Duodenal mucosa (tissue), 2 donors: ENCODE measurements at regions not wholly inside any gene's neighbourhood (a gene's known extent, or its start where the extent isn't known, plus 50 kb on each side); places are given as distances from the start of the nearest gene placed in this dataset.
"Not testable (repeated sequence)": the region's sequence is repeated elsewhere in the genome, so short reads cannot be mapped to it uniquely, and the experiment has no call there.

ENCODE experiments used
- H3K27ac ChIP-seq: one replicate; pipeline ENCODE4 v1.7.0; 2013; ENCODE audit warnings: low read depth, low read length
- H3K27me3 ChIP-seq, 2 donors: one replicate each; pipeline ENCODE4 v1.7.0; 2013; ENCODE audit warnings: low read length in 2 of 2, control low read depth in 1 of 2; ENCODE audit not compliant: insufficient read depth in 2 of 2, control insufficient read depth in 1 of 2
- H3K36me3 ChIP-seq, 2 donors: one replicate each; pipeline ENCODE4 v1.7.0; 2013; ENCODE audit warnings: low read length in 2 of 2, control low read depth in 1 of 2; ENCODE audit not compliant: insufficient read depth in 2 of 2, control insufficient read depth in 1 of 2
- H3K4me1 ChIP-seq, 2 donors: one replicate each; pipeline ENCODE4 v1.7.0; 2013; ENCODE audit warnings: low read length in 2 of 2, control low read depth in 1 of 2; ENCODE audit not compliant: insufficient read depth in 2 of 2, control insufficient read depth in 1 of 2
- H3K4me3 ChIP-seq, 2 donors: one replicate each; pipeline ENCODE4 v1.7.0; 2013; ENCODE audit warnings: low read length in 2 of 2, low read depth in 1 of 2
- H3K9ac ChIP-seq, 2 donors: one replicate each; pipeline ENCODE4 v1.7.0; 2013; ENCODE audit warnings: low read length in 2 of 2, low read depth in 1 of 2
- H3K9me3 ChIP-seq, 2 donors: one replicate each; pipeline ENCODE4 v1.7.0; 2013; ENCODE audit warnings: low read length in 2 of 2, control low read depth in 1 of 2; ENCODE audit not compliant: control insufficient read depth in 1 of 2

DNA sequence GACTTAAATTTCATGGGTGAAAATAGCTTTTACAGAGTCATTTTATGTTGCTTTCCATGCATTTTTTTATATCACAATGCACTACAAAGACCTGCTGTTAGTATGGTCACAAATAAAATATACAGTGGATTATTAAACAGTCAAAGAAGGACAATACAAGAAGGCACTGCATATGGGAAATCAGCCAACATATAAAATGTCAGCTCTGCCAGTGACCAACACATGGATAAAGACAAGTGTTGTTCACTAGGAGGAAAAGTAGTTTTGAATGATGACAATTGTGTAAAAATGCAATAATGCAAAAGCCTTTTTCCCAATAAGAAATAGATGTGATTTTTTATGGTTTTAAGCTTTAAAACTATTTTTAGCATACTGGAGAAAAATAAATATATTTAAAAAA lies 425.3 kb upstream of the CBLB start:
- Histone ChIP-seq H3K27ac (no peak overlapping the region), H3K27me3 (no peaks in the 10 kb centered on the region), H3K36me3 (no peaks in the 10 kb centered on the region), H3K4me1 (no peaks in the 10 kb centered on the region), H3K9ac (no peak overlapping the region), H3K9me3 (no peaks in the 10 kb centered on the region), H3K4me3 (no peak overlapping the region)

DNA sequence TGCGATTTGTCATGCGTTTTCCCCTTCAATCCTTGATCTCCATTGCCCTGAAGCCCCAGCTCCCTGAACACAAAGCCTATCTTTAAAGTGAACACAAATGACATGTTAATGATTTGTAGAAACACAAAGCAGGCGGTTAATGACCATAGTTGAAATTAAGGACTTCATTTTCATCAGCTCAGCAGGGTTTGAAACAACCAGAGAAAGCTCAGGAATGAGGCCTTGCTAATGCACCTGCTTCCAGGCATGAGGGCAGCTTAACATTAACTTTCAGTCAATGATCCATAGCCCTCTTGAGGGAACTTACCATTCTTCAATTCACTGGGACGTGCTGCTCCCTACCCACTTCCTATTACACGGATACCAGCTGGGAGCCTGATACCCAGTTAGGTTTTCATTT lies 427.2 kb upstream of the CBLB start:
- H3K27me3 ChIP-seq = no peaks in the 10 kb centered on the region
- H3K9me3 ChIP-seq = no peaks in the 10 kb centered on the region
- H3K9ac ChIP-seq = no peak overlapping the region
- H3K36me3 ChIP-seq = no peaks in the 10 kb centered on the region
- no peak overlapping the region for H3K4me3 ChIP-seq
- no peak overlapping the region for H3K27ac ChIP-seq
- H3K4me1 ChIP-seq = no peaks in the 10 kb centered on the region

DNA sequence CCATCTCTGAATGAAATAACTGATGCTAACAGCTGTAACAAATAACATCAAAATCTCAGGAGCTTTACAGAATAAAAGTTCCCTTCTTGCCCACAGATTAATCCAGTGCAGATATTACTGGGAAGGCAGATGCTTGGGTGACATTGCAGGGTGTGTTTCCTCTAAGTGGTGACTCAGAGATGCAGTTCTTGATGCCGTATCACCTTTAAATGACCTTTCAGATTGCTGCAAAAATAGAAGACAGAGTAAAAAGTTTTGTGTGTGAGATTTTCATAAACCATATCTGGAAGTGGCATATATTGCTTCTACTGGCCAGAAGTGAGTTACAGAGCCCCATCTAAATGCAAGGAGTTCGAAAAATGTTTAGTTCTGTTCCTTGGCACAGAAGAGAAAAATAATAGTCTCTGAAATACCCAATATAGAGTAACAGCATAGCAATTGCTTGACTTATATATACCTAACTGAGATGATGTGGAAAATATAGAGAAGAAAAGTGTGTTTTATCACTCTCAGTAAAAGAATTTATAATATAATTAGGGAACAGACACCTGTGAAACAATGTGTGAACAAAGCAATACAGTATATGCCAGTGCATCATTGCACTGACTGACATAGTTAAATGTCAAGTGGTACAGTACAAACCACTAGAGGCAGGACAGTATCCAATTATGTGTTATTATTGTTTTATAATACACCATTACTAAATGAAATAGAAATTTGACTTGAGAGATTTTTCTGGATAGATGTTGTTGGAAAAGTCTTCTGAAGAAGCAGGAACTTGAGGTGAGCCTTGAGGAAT lies 430.7 kb upstream of the CBLB start:
- Histone ChIP-seq H3K27ac (no peak overlapping the region), H3K4me1 (no peaks in the 10 kb centered on the region), H3K4me3 (no peak overlapping the region), H3K9ac (no peak overlapping the region), H3K9me3 (no peaks in the 10 kb centered on the region), H3K27me3 (no peaks in the 10 kb centered on the region), H3K36me3 (no peaks in the 10 kb centered on the region)

DNA sequence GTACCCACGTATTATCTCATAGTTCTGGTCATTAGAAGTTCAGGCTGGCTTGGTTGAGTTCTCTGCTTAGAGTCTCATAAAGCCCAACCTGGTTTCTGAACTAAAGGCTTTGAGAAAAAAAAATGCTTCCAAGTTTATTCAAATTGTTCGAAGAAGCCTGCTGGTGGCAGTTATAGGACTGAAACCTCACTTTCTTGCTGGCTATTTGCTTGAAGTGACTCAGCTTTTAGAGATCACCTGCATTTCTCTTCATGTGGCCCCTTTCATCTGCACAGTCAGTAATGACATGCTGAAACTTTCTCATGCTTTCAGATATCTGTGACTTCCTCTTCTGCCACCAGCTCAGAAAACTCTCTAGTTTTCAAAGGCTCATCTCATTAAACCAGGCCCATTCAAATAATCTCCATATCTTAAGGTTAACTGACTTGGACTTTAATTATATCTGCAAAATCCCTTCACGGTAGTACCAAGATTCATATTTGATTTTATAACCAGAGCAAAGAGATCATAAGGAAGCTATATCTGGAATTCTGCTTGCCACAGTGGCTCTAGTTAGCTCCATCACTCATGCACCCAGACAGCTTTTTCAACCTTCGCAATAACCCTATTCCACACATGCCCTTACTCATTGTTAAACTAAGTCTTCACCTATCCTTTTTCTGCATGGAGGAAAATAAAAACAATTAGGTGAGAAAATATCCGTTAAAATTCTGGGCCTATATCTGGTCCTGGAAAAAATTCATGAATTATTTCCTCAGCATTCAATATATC lies 433.8 kb upstream of the CBLB start:
- no peaks in the 10 kb centered on the region for H3K9me3 ChIP-seq
- no peaks in the 10 kb centered on the region for H3K4me1 ChIP-seq
- H3K9ac ChIP-seq = no peak overlapping the region
- H3K27ac ChIP-seq = no peak overlapping the region
- no peaks in the 10 kb centered on the region for H3K36me3 ChIP-seq
- H3K4me3 ChIP-seq = no peak overlapping the region
- H3K27me3 ChIP-seq = no peaks in the 10 kb centered on the region

- H3K4me1 ChIP-seq = no peaks in the 10 kb centered on the region
- H3K9me3 ChIP-seq = no peaks in the 10 kb centered on the region
- no peak overlapping the region for H3K4me3 ChIP-seq
- H3K27ac ChIP-seq = no peak overlapping the region
- no peaks in the 10 kb centered on the region for H3K27me3 ChIP-seq
- H3K9ac ChIP-seq = no peak overlapping the region
- no peaks in the 10 kb centered on the region for H3K36me3 ChIP-seq
Measured at GRCh38 chr3:106303766-106304165, 435.0 kb upstream of the CBLB start.

- Histone ChIP-seq H3K4me1 (no peaks in the 10 kb centered on the region), H3K27me3 (no peaks in the 10 kb centered on the region), H3K4me3 (no peak overlapping the region), H3K27ac (no peak overlapping the region), H3K36me3 (no peaks in the 10 kb centered on the region), H3K9me3 (no peaks in the 10 kb centered on the region), H3K9ac (no peak overlapping the region)
Measured at GRCh38 chr3:106305127-106305526, 436.3 kb upstream of the CBLB start.

DNA sequence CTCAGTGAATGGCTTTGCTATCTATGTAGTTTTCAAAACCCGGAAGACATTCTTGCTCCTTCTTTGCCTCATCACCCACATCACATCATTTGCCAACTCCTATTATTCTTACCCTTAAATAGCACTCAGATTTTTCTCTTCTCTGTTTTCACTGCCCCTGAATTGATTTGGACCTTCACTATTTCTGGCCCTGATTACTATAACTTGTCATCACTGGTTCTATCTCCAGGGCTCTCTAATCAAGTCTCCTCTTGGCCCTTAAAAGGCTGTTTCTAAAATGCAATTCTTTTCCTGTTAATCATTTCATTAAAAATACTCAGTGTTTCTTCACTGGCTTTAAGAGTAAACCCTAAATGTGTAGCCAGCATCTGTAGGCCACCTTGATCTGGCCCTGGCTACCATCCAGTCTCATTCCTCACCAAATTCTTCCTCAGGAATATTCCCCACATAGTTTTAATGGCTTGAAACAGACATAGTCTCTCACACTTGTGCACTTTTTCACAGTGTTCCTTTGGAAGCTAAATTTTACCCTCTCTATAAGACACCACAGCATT lies 437.1 kb upstream of the CBLB start:
- Histone ChIP-seq H3K4me1 (no peaks in the 10 kb centered on the region), H3K9ac (no peak overlapping the region), H3K27ac (no peak overlapping the region), H3K27me3 (no peaks in the 10 kb centered on the region), H3K4me3 (no peak overlapping the region), H3K36me3 (no peaks in the 10 kb centered on the region), H3K9me3 (no peaks in the 10 kb centered on the region)

- Histone ChIP-seq H3K4me1 (no peaks in the 10 kb centered on the region), H3K36me3 (no peaks in the 10 kb centered on the region), H3K4me3 (no peak overlapping the region), H3K9ac (no peak overlapping the region), H3K9me3 (no peaks in the 10 kb centered on the region), H3K27me3 (no peaks in the 10 kb centered on the region), H3K27ac (no peak overlapping the region)
Measured at GRCh38 chr3:106309274-106309673, 440.5 kb upstream of the CBLB start.

GRCh38 chr3:106309798-106310197 lies 441.0 kb upstream of the CBLB start:
- H3K4me1 ChIP-seq, H3K9me3 ChIP-seq, H3K9ac ChIP-seq, H3K27me3 ChIP-seq, H3K4me3 ChIP-seq, H3K27ac ChIP-seq, H3K36me3 ChIP-seq: not testable (repeated sequence)
